WTC11 (cell line): ENCODE measurements at regions not wholly inside any gene's neighbourhood (a gene's known extent, or its start where the extent isn't known, plus 50 kb on each side); places are given as distances from the start of the nearest gene placed in this dataset.

Experiments
- ATAC-seq: fragments of 200-7000 bp; cut with Tn5 transposase; 2 replicates; pipeline ENCODE4 v1.10.0; 2021; ENCODE audit warnings: mild to moderate bottlenecking, moderate library complexity
- CTCF ChIA-PET: fragments of 300-600 bp; sonication (Branson Sonifier 250); formaldehyde crosslinking; loops from one replicate; lab custom pipeline; 2021; ENCODE audit warnings: antibody characterized with exemption; lab: Charles Lee
- POLR2A ChIA-PET: fragments of 350-600 bp; sonication (Branson Sonifier 250); formaldehyde crosslinking; loops from one replicate; lab custom pipeline; 2021; ENCODE audit warnings: antibody characterized with exemption; lab: Charles Lee
- DNase-seq: peaks from one replicate; pipeline ENCODE4 v3.0.0; 2021; ENCODE audit warnings: low spot score
- H3K27ac Mint-ChIP-seq: 2 replicates; pipeline ENCODE4 v1.8.0; 2021; ENCODE audit warnings: mixed read lengths
- H3K27me3 Mint-ChIP-seq: 2 replicates; pipeline ENCODE4 v1.8.0; 2021; ENCODE audit warnings: low read depth, mild to moderate bottlenecking, moderate library complexity, mixed read lengths
- H3K36me3 Mint-ChIP-seq: 2 replicates; pipeline ENCODE4 v1.8.0; 2021; ENCODE audit warnings: mixed read lengths
- H3K4me1 Mint-ChIP-seq: 2 replicates; pipeline ENCODE4 v1.8.0; 2022; ENCODE audit warnings: mixed read lengths
- H3K4me3 Mint-ChIP-seq: 2 replicates; pipeline ENCODE4 v1.8.0; 2021; ENCODE audit warnings: mild to moderate bottlenecking, moderate library complexity, mixed read lengths
- H3K9me3 Mint-ChIP-seq: 2 replicates; pipeline ENCODE4 v1.8.0; 2021; ENCODE audit warnings: mixed read lengths
- ATF1 ChIP-seq: sonication (generic); formaldehyde crosslinking; IDR thresholded peaks from 2 replicates; pipeline ENCODE4 v1.8.1; 2023; ENCODE audit warnings: mild to moderate bottlenecking, moderate library complexity, missing genetic modification reagents
- ATF2 ChIP-seq: sonication (generic); formaldehyde crosslinking; IDR thresholded peaks from 2 replicates; pipeline ENCODE4 v1.8.1; 2022; ENCODE audit warnings: low read depth, missing genetic modification reagents, borderline replicate concordance
- CTCF ChIP-seq: fragments of 200-600 bp; IDR thresholded peaks from 2 replicates; pipeline ENCODE4 v1.8.0; 2022; ENCODE audit warnings: antibody characterized with exemption
- E2F1 ChIP-seq: sonication (generic); formaldehyde crosslinking; IDR thresholded peaks from 2 replicates; pipeline ENCODE4 v1.8.0; 2022; ENCODE audit warnings: mild to moderate bottlenecking, missing genetic modification reagents
- FOXP1 ChIP-seq: sonication (generic); formaldehyde crosslinking; IDR thresholded peaks from 2 replicates; pipeline ENCODE4 v1.8.0; 2022; ENCODE audit warnings: missing genetic modification reagents, mild to moderate bottlenecking, moderate library complexity, borderline replicate concordance
- GABPB1 ChIP-seq: sonication (generic); formaldehyde crosslinking; IDR thresholded peaks from 2 replicates; pipeline ENCODE4 v1.8.1; 2023; ENCODE audit warnings: mild to moderate bottlenecking, missing genetic modification reagents
- IRF2 ChIP-seq: sonication (generic); formaldehyde crosslinking; IDR thresholded peaks from 2 replicates; pipeline ENCODE4 v1.8.0; 2022; ENCODE audit warnings: low read depth, missing genetic modification reagents, borderline replicate concordance
- MAX ChIP-seq: sonication (generic); formaldehyde crosslinking; IDR thresholded peaks from 2 replicates; pipeline ENCODE4 v1.8.0; 2022; ENCODE audit warnings: mild to moderate bottlenecking, missing genetic modification reagents
- MXD4 ChIP-seq: fragments of 250-450 bp; sonication (Bioruptor Pico); IDR thresholded peaks from 2 replicates; pipeline ENCODE4 v1.8.0; 2021; ENCODE audit warnings: mild to moderate bottlenecking, moderate library complexity, borderline replicate concordance
- NR3C1 ChIP-seq: sonication (generic); formaldehyde crosslinking; conservative IDR thresholded peaks from 2 replicates; pipeline ENCODE4 v1.8.1; 2023; ENCODE audit warnings: low read depth, mild to moderate bottlenecking, missing genetic modification reagents
- OVOL2 ChIP-seq: fragments of 250-450 bp; sonication (Bioruptor Pico); IDR thresholded peaks from 2 replicates; pipeline ENCODE4 v1.9.0; 2021; ENCODE audit warnings: mild to moderate bottlenecking, borderline replicate concordance
- SMAD4 ChIP-seq: sonication (generic); formaldehyde crosslinking; IDR thresholded peaks from 2 replicates; pipeline ENCODE4 v1.8.0; 2022; ENCODE audit warnings: mild to moderate bottlenecking, missing genetic modification reagents
- SP1 ChIP-seq: sonication (generic); formaldehyde crosslinking; conservative IDR thresholded peaks from 2 replicates; pipeline ENCODE4 v1.8.1; 2022; ENCODE audit warnings: missing genetic modification reagents
- TEAD1 ChIP-seq: sonication (generic); formaldehyde crosslinking; IDR thresholded peaks from 2 replicates; pipeline ENCODE4 v1.8.0; 2022; ENCODE audit warnings: mild to moderate bottlenecking, missing genetic modification reagents
- USF1 ChIP-seq: sonication (generic); formaldehyde crosslinking; IDR thresholded peaks from 2 replicates; pipeline ENCODE4 v1.8.0; 2022; ENCODE audit warnings: mild to moderate bottlenecking, missing genetic modification reagents
- ZMAT4 ChIP-seq: fragments of 250-450 bp; sonication (Bioruptor Pico); IDR thresholded peaks from 2 replicates; pipeline ENCODE4 v1.9.0; 2021; ENCODE audit warnings: mild to moderate bottlenecking
- ZNF219 ChIP-seq: sonication (generic); formaldehyde crosslinking; IDR thresholded peaks from 2 replicates; pipeline ENCODE4 v1.8.0; 2023; ENCODE audit warnings: missing genetic modification reagents, mild to moderate bottlenecking, borderline replicate concordance
- ZNF317 ChIP-seq: sonication (generic); formaldehyde crosslinking; IDR thresholded peaks from 2 replicates; pipeline ENCODE4 v1.8.1; 2023; ENCODE audit warnings: low read depth, mild to moderate bottlenecking, moderate library complexity, missing genetic modification reagents, borderline replicate concordance
- ZSCAN18 ChIP-seq: fragments of 250-450 bp; sonication (Bioruptor Pico); IDR thresholded peaks from 2 replicates; pipeline ENCODE4 v2.1.2; 2022; ENCODE audit warnings: mild to moderate bottlenecking, moderate library complexity

GRCh38 chr14:87178277-87178676 lies 814.7 kb downstream of the GALC start:
- ChIA-PET POLR2A (no interaction called here), CTCF (no interaction called here)
- Mint-ChIP-seq H3K9me3 (peaks cover 10% of the 10 kb centered on the region), H3K36me3 (peaks cover 7% of the 10 kb centered on the region), H3K27ac (no peak overlapping the region), H3K27me3 (peaks cover 2% of the 10 kb centered on the region), H3K4me1 (peaks cover 4% of the 10 kb centered on the region; the same call in 1 of the 2 replicates), H3K4me3 (no peak overlapping the region)
- DNase-seq (no peak), ATAC-seq (no peak)
- no peak for TF ChIP-seq ZNF219 (CRISPR knock-in tag)

GRCh38 chr14:87175175-87175574 lies 817.8 kb downstream of the GALC start:
- ChIA-PET POLR2A (no interaction called here), CTCF (no interaction called here)
- Mint-ChIP-seq H3K36me3 (peaks cover 7% of the 10 kb centered on the region), H3K9me3 (peaks cover 10% of the 10 kb centered on the region), H3K27ac (no peak overlapping the region), H3K27me3 (peaks cover 14% of the 10 kb centered on the region), H3K4me1 (peaks cover 14% of the 10 kb centered on the region), H3K4me3 (no peak overlapping the region)
- TF ChIP-seq ZMAT4 (no peak), ZSCAN18 (CRISPR knock-in tag) (no peak), MXD4 (CRISPR knock-in tag) (no peak), SP1 (CRISPR knock-in tag) (no peak), ATF1 (CRISPR knock-in tag) (no peak), FOXP1 (CRISPR knock-in tag) (no peak), OVOL2 (CRISPR knock-in tag) (no peak), CTCF (no peak), TEAD1 (CRISPR knock-in tag) (no peak), IRF2 (CRISPR knock-in tag) (no peak), NR3C1 (CRISPR knock-in tag) (no peak)
- no peak for DNase-seq
- ATAC-seq: no peak

GRCh38 chr14:87171141-87171540 lies 821.8 kb downstream of the GALC start:
- ATAC-seq: no peak
- DNase-seq: no peak
- no peak overlapping the region for H3K27ac Mint-ChIP-seq
- 0 out of 2 replicates have a peak, but pooled peaks cover 6% of the 10 kb centered on the region for H3K36me3 Mint-ChIP-seq
- CTCF ChIA-PET: no interaction called here
- H3K4me1 Mint-ChIP-seq: peaks cover 32% of the 10 kb centered on the region
- no peak overlapping the region for H3K4me3 Mint-ChIP-seq
- H3K9me3 Mint-ChIP-seq: peaks cover 3% of the 10 kb centered on the region; the same call in 1 of the 2 replicates
- POLR2A ChIA-PET: no interaction called here
- peaks cover 51% of the 10 kb centered on the region for H3K27me3 Mint-ChIP-seq
- no peak for TF ChIP-seq ZNF317 (CRISPR knock-in tag)
- TF ChIP-seq MAX: no peak
- no peak for TF ChIP-seq CTCF
- TF ChIP-seq SMAD4 (CRISPR knock-in tag): no peak
- no peak for TF ChIP-seq ATF2
- TF ChIP-seq SP1 (CRISPR knock-in tag): no peak
- TF ChIP-seq USF1 (CRISPR knock-in tag): no peak
- TF ChIP-seq ZSCAN18 (CRISPR knock-in tag): no peak
- TF ChIP-seq E2F1 (CRISPR knock-in tag): no peak
- no peak for TF ChIP-seq GABPB1 (CRISPR knock-in tag)
